ENCODE measurements at regions not wholly inside any gene's neighbourhood (a gene's known extent, or its start where the extent isn't known, plus 50 kb on each side); places are given as distances from the start of the nearest gene placed in this dataset.
A peak's percentile ranks its signal among the peaks of the same experiment; 100 is the strongest.
"Not testable (repeated sequence)": the region's sequence is repeated elsewhere in the genome, so short reads cannot be mapped to it uniquely, and the experiment has no call there.

DNA sequence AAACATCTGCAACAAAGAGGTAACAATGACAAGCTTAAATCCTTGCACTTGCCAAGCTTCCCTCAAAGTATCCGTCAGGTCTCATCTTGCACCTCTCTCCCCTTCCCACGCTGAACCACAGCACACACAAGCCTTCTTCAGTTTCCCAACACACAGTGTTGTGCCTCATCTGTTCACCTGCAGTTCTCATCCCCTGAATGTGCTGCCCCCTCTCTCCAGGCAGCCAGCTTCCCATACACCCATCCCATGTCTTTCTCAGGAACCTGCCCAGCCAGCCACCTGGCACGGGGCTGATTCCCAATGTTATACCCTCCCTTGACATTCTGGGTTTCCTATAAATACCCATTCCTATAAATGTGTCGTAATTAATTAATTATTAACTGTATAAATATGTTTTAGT is 314.8 kb downstream of the PRELID2 start:
- Histone ChIP-seq H2AFZ (ENCODE audit: low read depth, low read length) (no peak overlapping the region), H3K4me2 (ENCODE audit: low read length) (no peak overlapping the region), H3K4me3 (ENCODE audit: insufficient read depth, low read depth, low read length) (no peak overlapping the region), H3K9me3 (ENCODE audit: insufficient read depth, low read depth, low read length) (no peaks in the 10 kb centered on the region), H3K9ac (ENCODE audit: low read length) (no peak overlapping the region), H4K20me1 (ENCODE audit: insufficient read depth, low read length) (no peaks in the 10 kb centered on the region), H3K79me2 (ENCODE audit: insufficient read depth, low read length) (no peaks in the 10 kb centered on the region), H3K36me3 (ENCODE audit: insufficient read depth, low read length) (no peaks in the 10 kb centered on the region), H3K4me1 (ENCODE audit: insufficient read depth, low read length) (no peaks in the 10 kb centered on the region), H3K27ac (ENCODE audit: low read depth, low read length) (no peak overlapping the region), H3K27me3 (ENCODE audit: insufficient read depth, low read length) (no peaks in the 10 kb centered on the region)
- H3K4me3 Mint-ChIP-seq (ENCODE audit: unreplicated experiment): no peak overlapping the region
- no peaks in the 10 kb centered on the region for H3K36me3 Mint-ChIP-seq (ENCODE audit: low read depth, unreplicated experiment)
- H3K27ac Mint-ChIP-seq (ENCODE audit: unreplicated experiment): no peak overlapping the region
- no peak for FAIRE-seq
- TF ChIP-seq, protein P1, sequence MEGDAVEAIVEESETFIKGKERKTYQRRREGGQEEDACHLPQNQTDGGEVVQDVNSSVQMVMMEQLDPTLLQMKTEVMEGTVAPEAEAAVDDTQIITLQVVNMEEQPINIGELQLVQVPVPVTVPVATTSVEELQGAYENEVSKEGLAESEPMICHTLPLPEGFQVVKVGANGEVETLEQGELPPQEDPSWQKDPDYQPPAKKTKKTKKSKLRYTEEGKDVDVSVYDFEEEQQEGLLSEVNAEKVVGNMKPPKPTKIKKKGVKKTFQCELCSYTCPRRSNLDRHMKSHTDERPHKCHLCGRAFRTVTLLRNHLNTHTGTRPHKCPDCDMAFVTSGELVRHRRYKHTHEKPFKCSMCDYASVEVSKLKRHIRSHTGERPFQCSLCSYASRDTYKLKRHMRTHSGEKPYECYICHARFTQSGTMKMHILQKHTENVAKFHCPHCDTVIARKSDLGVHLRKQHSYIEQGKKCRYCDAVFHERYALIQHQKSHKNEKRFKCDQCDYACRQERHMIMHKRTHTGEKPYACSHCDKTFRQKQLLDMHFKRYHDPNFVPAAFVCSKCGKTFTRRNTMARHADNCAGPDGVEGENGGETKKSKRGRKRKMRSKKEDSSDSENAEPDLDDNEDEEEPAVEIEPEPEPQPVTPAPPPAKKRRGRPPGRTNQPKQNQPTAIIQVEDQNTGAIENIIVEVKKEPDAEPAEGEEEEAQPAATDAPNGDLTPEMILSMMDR (IDR thresholded peaks at IDR 0.05; ENCODE audit: insufficient read depth, low read depth, low read length): no peak
- H3K4me1 Mint-ChIP-seq (ENCODE audit: low read depth, unreplicated experiment): no peaks in the 10 kb centered on the region
- DNase-seq (ENCODE audit: low read depth): no peak
- peaks cover 6% of the 10 kb centered on the region for H3K9me3 Mint-ChIP-seq (ENCODE audit: unreplicated experiment)
- H3K27me3 Mint-ChIP-seq (ENCODE audit: low read depth, unreplicated experiment): no peaks in the 10 kb centered on the region

DNA sequence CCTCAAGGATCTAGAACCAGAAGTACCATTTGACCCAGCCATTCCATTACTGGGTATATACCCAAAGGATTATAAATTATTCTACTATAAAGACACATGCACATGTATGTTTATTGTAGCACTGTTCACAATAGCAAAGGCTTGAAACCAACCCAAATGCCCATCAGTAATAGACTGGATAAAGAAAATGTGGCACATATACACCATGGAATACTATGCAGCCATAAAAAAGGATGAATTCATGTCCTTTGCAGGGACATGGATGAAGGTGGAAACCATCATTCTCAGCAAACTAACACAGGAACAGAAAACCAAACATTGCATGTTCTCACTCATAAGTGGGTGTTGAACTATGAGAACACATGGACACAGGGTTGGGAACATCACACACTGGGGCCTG is 317.6 kb downstream of the PRELID2 start:
- not testable (repeated sequence) for H3K9me3 ChIP-seq (ENCODE audit: insufficient read depth, low read depth, low read length); H3K79me2 ChIP-seq (ENCODE audit: insufficient read depth, low read length); H2AFZ ChIP-seq (ENCODE audit: low read depth, low read length); H3K9ac ChIP-seq (ENCODE audit: low read length); H3K27me3 Mint-ChIP-seq (ENCODE audit: low read depth, unreplicated experiment); H3K27ac ChIP-seq (ENCODE audit: low read depth, low read length); FAIRE-seq; H3K4me3 ChIP-seq (ENCODE audit: insufficient read depth, low read depth, low read length); H3K36me3 ChIP-seq (ENCODE audit: insufficient read depth, low read length); H3K4me3 Mint-ChIP-seq (ENCODE audit: unreplicated experiment); H3K27ac Mint-ChIP-seq (ENCODE audit: unreplicated experiment); H3K4me2 ChIP-seq (ENCODE audit: low read length); H4K20me1 ChIP-seq (ENCODE audit: insufficient read depth, low read length); H3K36me3 Mint-ChIP-seq (ENCODE audit: low read depth, unreplicated experiment); H3K4me1 Mint-ChIP-seq (ENCODE audit: low read depth, unreplicated experiment); H3K27me3 ChIP-seq (ENCODE audit: insufficient read depth, low read length); H3K4me1 ChIP-seq (ENCODE audit: insufficient read depth, low read length); DNase-seq (ENCODE audit: low read depth)
- H3K9me3 Mint-ChIP-seq (ENCODE audit: unreplicated experiment): peaks cover 13% of the 10 kb centered on the region

DNA sequence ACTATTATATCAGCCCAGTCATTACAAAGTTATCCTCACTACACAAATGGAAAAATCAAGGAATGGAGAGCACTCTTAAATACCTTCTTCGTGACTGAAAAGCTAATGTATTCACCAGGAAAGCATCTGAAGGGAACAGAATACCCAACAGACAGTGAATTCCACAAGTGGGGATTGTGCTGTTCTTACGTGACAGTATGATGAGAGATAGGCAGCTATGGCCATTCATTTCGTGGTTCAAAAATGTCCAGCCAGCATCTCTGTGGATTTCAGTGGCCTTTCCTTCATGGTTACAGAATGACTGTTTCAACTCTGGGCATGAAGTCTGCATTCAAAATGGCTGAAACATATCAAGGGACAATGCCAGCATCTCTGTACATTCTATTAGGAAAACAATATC is 323.8 kb downstream of the PRELID2 start:
- H3K36me3 ChIP-seq (ENCODE audit: insufficient read depth, low read length): no peaks in the 10 kb centered on the region
- FAIRE-seq: peak; percentile 23
- no peaks in the 10 kb centered on the region for H3K4me1 ChIP-seq (ENCODE audit: insufficient read depth, low read length)

More for the DNA sequence above, 323.8 kb downstream of the PRELID2 start:
- Mint-ChIP-seq H3K36me3 (ENCODE audit: low read depth, unreplicated experiment) (peaks cover 3% of the 10 kb centered on the region), H3K4me3 (ENCODE audit: unreplicated experiment) (no peak overlapping the region), H3K27me3 (ENCODE audit: low read depth, unreplicated experiment) (no peaks in the 10 kb centered on the region), H3K27ac (ENCODE audit: unreplicated experiment) (no peak overlapping the region), H3K9me3 (ENCODE audit: unreplicated experiment) (peaks cover 11% of the 10 kb centered on the region), H3K4me1 (ENCODE audit: low read depth, unreplicated experiment) (peaks cover 20% of the 10 kb centered on the region)
- Histone ChIP-seq H4K20me1 (ENCODE audit: insufficient read depth, low read length) (no peaks in the 10 kb centered on the region), H3K4me2 (ENCODE audit: low read length) (no peak overlapping the region), H3K79me2 (ENCODE audit: insufficient read depth, low read length) (no peaks in the 10 kb centered on the region), H3K9ac (ENCODE audit: low read length) (no peak overlapping the region), H3K4me3 (ENCODE audit: insufficient read depth, low read depth, low read length) (no peak overlapping the region), H2AFZ (ENCODE audit: low read depth, low read length) (no peak overlapping the region), H3K27me3 (ENCODE audit: insufficient read depth, low read length) (no peaks in the 10 kb centered on the region), H3K27ac (ENCODE audit: low read depth, low read length) (no peak overlapping the region), H3K9me3 (ENCODE audit: insufficient read depth, low read depth, low read length) (no peaks in the 10 kb centered on the region)
- TF ChIP-seq EZH2 (IDR thresholded peaks at IDR 0.05; ENCODE audit: insufficient read depth, low read length): no peak
- TF ChIP-seq, protein P1 (IDR thresholded peaks at IDR 0.05; ENCODE audit: insufficient read depth, low read depth, low read length): no peak
- DNase-seq (ENCODE audit: low read depth): no peak

All from astrocyte (in vitro differentiated cells and primary cell).